ENCODE measurements at regions not wholly inside any gene's neighbourhood (a gene's known extent, or its start where the extent isn't known, plus 50 kb on each side); places are given as distances from the start of the nearest gene placed in this dataset.

DNA sequence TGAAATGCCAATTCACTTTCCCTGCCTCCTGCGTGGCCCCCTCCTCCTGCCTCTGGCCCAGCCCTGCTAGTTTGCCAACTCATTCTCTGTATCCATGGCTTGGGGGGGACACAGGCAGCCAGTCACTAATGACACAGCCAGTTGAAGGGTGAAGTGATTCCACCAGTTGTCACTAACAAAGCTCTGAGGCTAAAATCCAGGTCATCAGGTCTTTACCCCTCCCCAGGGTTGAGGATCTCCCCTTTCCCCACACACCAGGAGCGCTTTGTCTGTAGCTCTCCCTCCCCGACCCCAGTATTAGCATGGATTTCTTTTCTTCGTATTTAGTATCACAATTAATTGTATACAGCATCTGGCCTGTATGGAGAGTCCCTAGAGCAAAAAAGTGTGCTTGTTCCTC lies 394.1 kb downstream of the RRAGC start:
- ATAC-seq (no peak), DNase-seq (no peak)
- no peak overlapping the region for H3K27ac ChIP-seq
- peaks cover 2 to 27% (median 5%) of the 10 kb centered on the region in 3 donors for H3K27me3 ChIP-seq (ENCODE audit: insufficient read depth in 3 of 3, low read length in 2 of 3)
- H3K4me3 ChIP-seq: no peak overlapping the region
- H3K9me3 ChIP-seq: no peaks in the 10 kb centered on the region
- H3K4me1 ChIP-seq: no peaks in the 10 kb centered on the region
- intact Hi-C loops (cut with DNase I): no loop called here
- TF ChIP-seq, protein P1, sequence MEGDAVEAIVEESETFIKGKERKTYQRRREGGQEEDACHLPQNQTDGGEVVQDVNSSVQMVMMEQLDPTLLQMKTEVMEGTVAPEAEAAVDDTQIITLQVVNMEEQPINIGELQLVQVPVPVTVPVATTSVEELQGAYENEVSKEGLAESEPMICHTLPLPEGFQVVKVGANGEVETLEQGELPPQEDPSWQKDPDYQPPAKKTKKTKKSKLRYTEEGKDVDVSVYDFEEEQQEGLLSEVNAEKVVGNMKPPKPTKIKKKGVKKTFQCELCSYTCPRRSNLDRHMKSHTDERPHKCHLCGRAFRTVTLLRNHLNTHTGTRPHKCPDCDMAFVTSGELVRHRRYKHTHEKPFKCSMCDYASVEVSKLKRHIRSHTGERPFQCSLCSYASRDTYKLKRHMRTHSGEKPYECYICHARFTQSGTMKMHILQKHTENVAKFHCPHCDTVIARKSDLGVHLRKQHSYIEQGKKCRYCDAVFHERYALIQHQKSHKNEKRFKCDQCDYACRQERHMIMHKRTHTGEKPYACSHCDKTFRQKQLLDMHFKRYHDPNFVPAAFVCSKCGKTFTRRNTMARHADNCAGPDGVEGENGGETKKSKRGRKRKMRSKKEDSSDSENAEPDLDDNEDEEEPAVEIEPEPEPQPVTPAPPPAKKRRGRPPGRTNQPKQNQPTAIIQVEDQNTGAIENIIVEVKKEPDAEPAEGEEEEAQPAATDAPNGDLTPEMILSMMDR (IDR thresholded peaks at IDR 0.05): no peak
- H3K36me3 ChIP-seq (ENCODE audit: insufficient read depth in 1 of 2, low read depth in 1 of 2): no peaks in the 10 kb centered on the region
- 83 to 85% (median 84%) methylated on average over 4 of the region's 4 CpGs for WGBS, 3 donors

DNA sequence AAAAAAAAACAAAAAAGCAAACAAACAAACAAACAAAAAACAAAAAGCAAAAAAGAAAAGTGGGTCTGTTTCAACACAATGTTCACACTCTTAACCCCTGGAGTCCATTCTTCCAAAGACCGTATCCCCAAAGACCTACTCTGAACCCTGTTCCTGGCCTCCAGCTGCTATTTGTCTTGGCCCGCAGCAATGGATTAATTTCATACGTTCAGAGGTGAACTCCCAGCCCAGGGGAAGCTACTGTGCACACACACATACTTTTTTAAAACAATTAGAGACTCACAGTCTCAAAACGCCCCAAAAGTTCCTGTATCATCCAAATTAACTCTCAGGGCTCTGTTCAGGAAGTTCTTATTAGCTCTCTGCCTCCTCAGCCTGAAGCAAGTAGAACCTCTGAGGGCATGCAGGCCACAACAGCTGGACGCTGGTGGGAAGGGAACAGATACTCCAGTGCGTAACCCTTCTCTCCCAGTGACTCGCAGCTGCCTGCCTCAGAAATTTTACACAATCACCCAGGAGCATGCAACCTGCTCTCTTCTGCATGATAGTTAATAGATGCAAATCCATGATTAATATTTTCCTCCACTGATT lies 395.4 kb downstream of the RRAGC start:
- no peaks in the 10 kb centered on the region for H3K9me3 ChIP-seq
- no peak overlapping the region for H3K4me3 ChIP-seq
- ATAC-seq (no peak), DNase-seq (no peak)
- H3K27me3 ChIP-seq (ENCODE audit: insufficient read depth in 3 of 3, low read length in 2 of 3): peaks cover 2 to 27% (median 5%) of the 10 kb centered on the region in 3 donors
- no peak overlapping the region for H3K27ac ChIP-seq
- WGBS, 3 donors: 18 to 24% (median 20%) methylated on average over 7 of the region's 7 CpGs
- intact Hi-C loops (cut with DNase I): no loop called here
- no peaks in the 10 kb centered on the region for H3K4me1 ChIP-seq
- TF ChIP-seq, protein P1 (IDR thresholded peaks at IDR 0.05): no peak
- H3K36me3 ChIP-seq (ENCODE audit: insufficient read depth in 1 of 2, low read depth in 1 of 2): no peaks in the 10 kb centered on the region

- no peaks in the 10 kb centered on the region for H3K4me1 ChIP-seq
- TF ChIP-seq, protein P1 (IDR thresholded peaks at IDR 0.05): no peak
- H3K4me3 ChIP-seq: no peak overlapping the region
- ATAC-seq (no peak), DNase-seq (no peak)
- H3K36me3 ChIP-seq (ENCODE audit: insufficient read depth in 1 of 2, low read depth in 1 of 2): no peaks in the 10 kb centered on the region
- H3K27ac ChIP-seq: no peak overlapping the region
- intact Hi-C loops (cut with DNase I): no loop called here
- H3K9me3 ChIP-seq: no peaks in the 10 kb centered on the region
- H3K27me3 ChIP-seq (ENCODE audit: insufficient read depth in 3 of 3, low read length in 2 of 3): peaks cover 0 to 23% (median 5%) of the 10 kb centered on the region in 3 donors
Measured at GRCh38 chr1:38463074-38463473, 396.5 kb downstream of the RRAGC start.

GRCh38 chr1:38456531-38456876 lies 403.1 kb downstream of the RRAGC start:
- no peak overlapping the region for H3K4me3 ChIP-seq
- WGBS, 3 donors: 74 to 80% (median 77%) methylated on average over 2 of the region's 2 CpGs
- intact Hi-C loops (cut with DNase I): no loop called here

More at GRCh38 chr1:38456531-38456876, 403.1 kb downstream of the RRAGC start:
- DNase-seq (no peak), ATAC-seq (no peak)
- TF ChIP-seq, protein P1 (IDR thresholded peaks at IDR 0.05): no peak
- H3K27ac ChIP-seq: no peak overlapping the region
- H3K9me3 ChIP-seq: no peaks in the 10 kb centered on the region
- no peaks in the 10 kb centered on the region for H3K4me1 ChIP-seq
- H3K36me3 ChIP-seq (ENCODE audit: insufficient read depth in 1 of 2, low read depth in 1 of 2): no peaks in the 10 kb centered on the region
- peaks cover 0 to 5% (median 4%) of the 10 kb centered on the region in 3 donors for H3K27me3 ChIP-seq (ENCODE audit: insufficient read depth in 3 of 3, low read length in 2 of 3)

Data from psoas muscle (tissue), 7 donors.